ENCODE measurements at regions not wholly inside any gene's neighbourhood (a gene's known extent, or its start where the extent isn't known, plus 50 kb on each side); places are given as distances from the start of the nearest gene placed in this dataset.

DNA sequence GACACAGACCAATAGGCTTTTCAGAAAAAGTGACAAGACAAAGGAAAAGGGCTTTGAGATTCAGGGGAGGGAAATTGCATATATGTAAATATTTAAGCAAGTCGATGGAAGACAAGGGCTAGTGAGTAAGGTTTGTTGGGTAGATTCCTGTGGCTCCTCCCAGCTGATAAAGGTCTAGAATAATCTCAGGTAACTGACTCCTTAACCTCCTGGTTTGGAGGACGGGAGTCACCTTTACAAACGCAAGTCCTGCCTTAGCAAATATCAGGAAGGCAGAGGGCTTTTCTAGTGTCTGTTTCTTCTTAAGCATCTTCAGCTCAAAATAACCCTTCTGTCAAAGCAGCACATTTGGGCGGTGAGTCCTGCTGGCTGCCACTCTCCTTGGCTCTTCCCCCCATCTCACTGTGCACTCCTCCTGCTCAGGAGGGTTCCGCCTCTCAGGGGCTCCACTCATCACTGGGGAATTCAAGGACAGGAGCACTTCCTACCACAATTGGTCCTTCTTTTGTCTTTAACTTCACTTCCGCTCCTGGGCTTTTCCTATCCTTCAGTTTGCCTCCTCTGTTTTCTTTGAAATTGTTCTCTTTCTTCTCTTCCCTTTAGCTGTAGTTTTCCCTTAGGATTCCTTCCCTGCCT lies 496.3 kb upstream of the KLF6 start:
- Histone ChIP-seq H3K9ac (ENCODE audit: low read length) (no peak overlapping the region), H3K36me3 (replicated peaks in 1 of 2; ENCODE audit: control extremely low read depth in 1 of 2, control insufficient read depth in 1 of 2, extremely low read depth in 1 of 2, insufficient read depth in 2 of 2, low read length in 1 of 2) (no peaks in the 10 kb centered on the region), H2AFZ (ENCODE audit: insufficient read depth, low read depth, low read length, poor library complexity, severe bottlenecking) (no peak overlapping the region), H3K9me3 (ENCODE audit: control extremely low read depth in 1 of 3, control insufficient read depth in 2 of 3, insufficient read depth in 1 of 3, low read length in 2 of 3) (no peaks in the 10 kb centered on the region), H3K4me1 (ENCODE audit: control insufficient read depth in 2 of 2, insufficient read depth in 2 of 2, low read length in 2 of 2) (no peaks in the 10 kb centered on the region), H3K27me3 (replicated peaks in 1 of 4; ENCODE audit: control extremely low read depth in 1 of 4, control insufficient read depth in 3 of 4, insufficient read depth in 4 of 4, low read length in 3 of 4) (no peaks in the 10 kb centered on the region), H3K27ac (ENCODE audit: low read length in 2 of 2) (no peak overlapping the region), H4K20me1 (ENCODE audit: control insufficient read depth, insufficient read depth, low read length, poor library complexity, severe bottlenecking) (no peaks in the 10 kb centered on the region), H3K79me2 (ENCODE audit: control insufficient read depth, insufficient read depth, low read length) (no peaks in the 10 kb centered on the region), H3K4me3 (ENCODE audit: control extremely low read depth in 1 of 5, extremely low read depth in 1 of 5, insufficient read depth in 1 of 5, low read depth in 2 of 5, low read length in 4 of 5) (no peak overlapping the region), H3K4me2 (replicated peaks; ENCODE audit: low read depth, low read length, poor library complexity, severe bottlenecking) (no peak overlapping the region)
- Mint-ChIP-seq H3K27ac (no peak overlapping the region), H3K4me3 (no peak overlapping the region), H3K4me1 (no peaks in the 10 kb centered on the region), H3K9me3 (ENCODE audit: insufficient read depth) (no peaks in the 10 kb centered on the region), H3K27me3 (no peaks in the 10 kb centered on the region)
- POLR2A ChIA-PET = no interaction called here
- DNase-seq (no peak), ATAC-seq (ENCODE audit: low read depth) (no peak)
- WGBS (ENCODE audit: insufficient coverage) = 86% methylated on average over 6 of the region's 6 CpGs
- CTCF ChIA-PET = no interaction called here
- intact Hi-C loops (cut with micrococcal nuclease) = no loop called here
- no peak for TF ChIP-seq EZH2 (IDR thresholded peaks at IDR 0.05; ENCODE audit: borderline replicate concordance, insufficient read depth, low read depth, low read length, poor library complexity, severe bottlenecking)
- TF ChIP-seq, protein P1, sequence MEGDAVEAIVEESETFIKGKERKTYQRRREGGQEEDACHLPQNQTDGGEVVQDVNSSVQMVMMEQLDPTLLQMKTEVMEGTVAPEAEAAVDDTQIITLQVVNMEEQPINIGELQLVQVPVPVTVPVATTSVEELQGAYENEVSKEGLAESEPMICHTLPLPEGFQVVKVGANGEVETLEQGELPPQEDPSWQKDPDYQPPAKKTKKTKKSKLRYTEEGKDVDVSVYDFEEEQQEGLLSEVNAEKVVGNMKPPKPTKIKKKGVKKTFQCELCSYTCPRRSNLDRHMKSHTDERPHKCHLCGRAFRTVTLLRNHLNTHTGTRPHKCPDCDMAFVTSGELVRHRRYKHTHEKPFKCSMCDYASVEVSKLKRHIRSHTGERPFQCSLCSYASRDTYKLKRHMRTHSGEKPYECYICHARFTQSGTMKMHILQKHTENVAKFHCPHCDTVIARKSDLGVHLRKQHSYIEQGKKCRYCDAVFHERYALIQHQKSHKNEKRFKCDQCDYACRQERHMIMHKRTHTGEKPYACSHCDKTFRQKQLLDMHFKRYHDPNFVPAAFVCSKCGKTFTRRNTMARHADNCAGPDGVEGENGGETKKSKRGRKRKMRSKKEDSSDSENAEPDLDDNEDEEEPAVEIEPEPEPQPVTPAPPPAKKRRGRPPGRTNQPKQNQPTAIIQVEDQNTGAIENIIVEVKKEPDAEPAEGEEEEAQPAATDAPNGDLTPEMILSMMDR (IDR thresholded peaks at IDR 0.05) = no peak

DNA sequence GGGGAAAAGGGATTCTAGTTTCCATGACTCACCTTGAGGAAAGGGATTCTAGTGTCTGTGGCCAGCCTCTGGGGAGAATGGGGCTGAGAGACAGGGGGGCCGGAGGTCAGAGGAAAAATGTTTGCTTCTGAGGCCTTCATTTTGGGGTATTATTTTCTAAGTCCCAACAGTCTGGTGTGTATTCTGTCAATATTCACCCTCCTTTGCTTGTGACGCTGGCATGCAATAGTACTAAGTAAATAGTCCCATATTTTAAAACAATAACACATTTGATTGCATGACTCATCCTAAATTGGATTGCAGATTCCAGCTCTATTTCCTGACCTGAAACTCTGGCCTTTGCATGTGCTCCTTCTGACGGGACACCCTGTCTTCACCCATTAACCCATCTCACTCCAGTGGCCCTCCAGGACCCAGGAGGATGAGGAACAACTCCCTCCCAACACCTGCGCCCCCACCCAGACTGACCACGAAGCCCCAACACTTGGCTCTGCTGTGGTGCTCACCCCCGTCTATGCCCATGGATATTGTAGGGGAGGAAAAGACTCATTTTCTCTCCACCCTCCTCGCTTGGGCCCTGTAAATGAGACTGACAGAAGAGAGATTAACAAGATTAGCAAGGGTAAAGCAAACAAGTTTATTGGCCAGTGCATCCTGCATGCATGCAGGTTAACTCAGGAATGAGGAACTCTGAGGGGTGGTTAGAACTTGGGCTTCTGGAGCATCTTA lies 495.6 kb upstream of the KLF6 start:
- Histone ChIP-seq H3K36me3 (replicated peaks in 1 of 2; ENCODE audit: control extremely low read depth in 1 of 2, control insufficient read depth in 1 of 2, extremely low read depth in 1 of 2, insufficient read depth in 2 of 2, low read length in 1 of 2) (no peaks in the 10 kb centered on the region), H3K27ac (ENCODE audit: low read length in 2 of 2) (no peak overlapping the region), H4K20me1 (ENCODE audit: control insufficient read depth, insufficient read depth, low read length, poor library complexity, severe bottlenecking) (no peaks in the 10 kb centered on the region), H2AFZ (ENCODE audit: insufficient read depth, low read depth, low read length, poor library complexity, severe bottlenecking) (no peak overlapping the region), H3K9ac (ENCODE audit: low read length) (no peak overlapping the region), H3K4me2 (replicated peaks; ENCODE audit: low read depth, low read length, poor library complexity, severe bottlenecking) (no peak overlapping the region), H3K9me3 (ENCODE audit: control extremely low read depth in 1 of 3, control insufficient read depth in 2 of 3, insufficient read depth in 1 of 3, low read length in 2 of 3) (no peaks in the 10 kb centered on the region), H3K4me1 (ENCODE audit: control insufficient read depth in 2 of 2, insufficient read depth in 2 of 2, low read length in 2 of 2) (no peaks in the 10 kb centered on the region), H3K27me3 (replicated peaks in 1 of 4; ENCODE audit: control extremely low read depth in 1 of 4, control insufficient read depth in 3 of 4, insufficient read depth in 4 of 4, low read length in 3 of 4) (no peaks in the 10 kb centered on the region), H3K4me3 (ENCODE audit: control extremely low read depth in 1 of 5, extremely low read depth in 1 of 5, insufficient read depth in 1 of 5, low read depth in 2 of 5, low read length in 4 of 5) (no peak overlapping the region), H3K79me2 (ENCODE audit: control insufficient read depth, insufficient read depth, low read length) (no peaks in the 10 kb centered on the region)
- 100% methylated on average over 1 of the region's 7 CpGs for WGBS (ENCODE audit: insufficient coverage)
- Mint-ChIP-seq H3K4me3 (no peak overlapping the region), H3K27me3 (no peaks in the 10 kb centered on the region), H3K27ac (no peak overlapping the region), H3K4me1 (no peaks in the 10 kb centered on the region), H3K9me3 (ENCODE audit: insufficient read depth) (no peaks in the 10 kb centered on the region)
- no peak for TF ChIP-seq EZH2 (IDR thresholded peaks at IDR 0.05; ENCODE audit: borderline replicate concordance, insufficient read depth, low read depth, low read length, poor library complexity, severe bottlenecking)
- TF ChIP-seq, protein P1 (IDR thresholded peaks at IDR 0.05) = no peak
- intact Hi-C loops (cut with micrococcal nuclease) = no loop called here
- POLR2A ChIA-PET = no interaction called here
- ATAC-seq (ENCODE audit: low read depth) (no peak), DNase-seq (no peak)
- CTCF ChIA-PET = no interaction called here

Measured in B cell (primary cell).